ENCODE measurements at regions not wholly inside any gene's neighbourhood (a gene's known extent, or its start where the extent isn't known, plus 50 kb on each side); places are given as distances from the start of the nearest gene placed in this dataset.

DNA sequence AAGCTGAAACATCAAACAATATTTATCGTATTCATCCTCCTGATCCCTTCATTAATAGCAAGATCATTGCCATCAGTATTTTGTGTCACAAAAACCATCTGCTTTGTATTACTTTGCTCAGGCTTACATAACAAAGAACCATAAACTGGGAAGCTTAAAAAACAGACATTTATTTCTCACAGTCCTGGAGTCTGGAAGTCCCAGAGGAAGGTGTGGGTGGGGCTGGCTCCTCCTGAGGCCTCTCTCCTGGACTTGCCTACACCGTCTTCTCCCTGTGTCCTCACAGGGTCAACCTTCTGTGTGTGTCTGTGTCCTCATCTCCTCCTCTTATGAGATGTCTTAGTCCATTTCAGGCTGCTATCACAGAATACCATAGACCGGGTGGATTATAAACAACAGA, 61.3 kb upstream of the MXRA5 start:
- H3K4me3 ChIP-seq (ENCODE audit: low read length) = no peak overlapping the region
- TF ChIP-seq, protein P1, sequence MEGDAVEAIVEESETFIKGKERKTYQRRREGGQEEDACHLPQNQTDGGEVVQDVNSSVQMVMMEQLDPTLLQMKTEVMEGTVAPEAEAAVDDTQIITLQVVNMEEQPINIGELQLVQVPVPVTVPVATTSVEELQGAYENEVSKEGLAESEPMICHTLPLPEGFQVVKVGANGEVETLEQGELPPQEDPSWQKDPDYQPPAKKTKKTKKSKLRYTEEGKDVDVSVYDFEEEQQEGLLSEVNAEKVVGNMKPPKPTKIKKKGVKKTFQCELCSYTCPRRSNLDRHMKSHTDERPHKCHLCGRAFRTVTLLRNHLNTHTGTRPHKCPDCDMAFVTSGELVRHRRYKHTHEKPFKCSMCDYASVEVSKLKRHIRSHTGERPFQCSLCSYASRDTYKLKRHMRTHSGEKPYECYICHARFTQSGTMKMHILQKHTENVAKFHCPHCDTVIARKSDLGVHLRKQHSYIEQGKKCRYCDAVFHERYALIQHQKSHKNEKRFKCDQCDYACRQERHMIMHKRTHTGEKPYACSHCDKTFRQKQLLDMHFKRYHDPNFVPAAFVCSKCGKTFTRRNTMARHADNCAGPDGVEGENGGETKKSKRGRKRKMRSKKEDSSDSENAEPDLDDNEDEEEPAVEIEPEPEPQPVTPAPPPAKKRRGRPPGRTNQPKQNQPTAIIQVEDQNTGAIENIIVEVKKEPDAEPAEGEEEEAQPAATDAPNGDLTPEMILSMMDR (IDR thresholded peaks at IDR 0.05) = no peak
- H3K27ac ChIP-seq (ENCODE audit: low read length) = no peak overlapping the region
- no peaks in the 10 kb centered on the region for H3K36me3 ChIP-seq (ENCODE audit: control insufficient read depth, insufficient read depth, low read length)
- no peaks in the 10 kb centered on the region for H3K4me1 Mint-ChIP-seq
- H3K4me3 Mint-ChIP-seq = no peak overlapping the region
- no peaks in the 10 kb centered on the region for H3K4me1 ChIP-seq (ENCODE audit: control insufficient read depth, insufficient read depth, low read length)
- DNase-seq = no peak
- H3K27me3 ChIP-seq (ENCODE audit: control insufficient read depth, insufficient read depth, low read length) = no peaks in the 10 kb centered on the region
- H3K27me3 Mint-ChIP-seq (ENCODE audit: low read depth in 2 of 2) = no peaks in the 10 kb centered on the region
- intact Hi-C loops (cut with micrococcal nuclease) = no loop called here
- no peak for ATAC-seq
- H3K36me3 Mint-ChIP-seq = no peaks in the 10 kb centered on the region
- no peaks in the 10 kb centered on the region for H3K9me3 ChIP-seq (ENCODE audit: control insufficient read depth, insufficient read depth, low read length)
- H3K9me3 Mint-ChIP-seq = no peaks in the 10 kb centered on the region
- WGBS (ENCODE audit: insufficient coverage) = 88% methylated on average over 2 of the region's 3 CpGs
- no peak overlapping the region for H3K27ac Mint-ChIP-seq

DNA sequence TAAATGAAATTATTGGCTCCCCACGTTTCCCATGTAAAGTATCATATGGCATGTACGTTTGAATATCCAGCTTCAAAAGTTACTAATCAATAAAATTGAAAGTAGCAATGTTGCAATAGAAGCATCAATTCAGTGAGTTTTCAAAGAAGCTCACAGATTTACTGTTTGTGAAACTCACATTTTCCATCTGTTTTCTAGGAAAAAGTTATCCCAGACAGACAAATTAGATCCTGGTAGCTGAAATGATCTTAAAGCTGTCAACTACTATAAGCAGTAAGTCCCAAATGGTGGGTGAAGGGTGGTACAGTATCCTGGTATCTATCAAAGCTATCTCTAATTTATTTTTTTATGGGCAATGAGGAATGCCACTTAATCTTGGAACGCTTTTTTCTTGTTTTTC, 60.7 kb upstream of the MXRA5 start:
- no peak for DNase-seq
- no CpG with 5 or more reads among the region's 3 CpGs for WGBS (ENCODE audit: insufficient coverage)
- no peaks in the 10 kb centered on the region for H3K9me3 ChIP-seq (ENCODE audit: control insufficient read depth, insufficient read depth, low read length)
- no peaks in the 10 kb centered on the region for H3K27me3 Mint-ChIP-seq (ENCODE audit: low read depth in 2 of 2)
- H3K36me3 Mint-ChIP-seq = no peaks in the 10 kb centered on the region
- H3K9me3 Mint-ChIP-seq = no peaks in the 10 kb centered on the region
- no peak for ATAC-seq
- TF ChIP-seq, protein P1 (IDR thresholded peaks at IDR 0.05) = no peak
- H3K27me3 ChIP-seq (ENCODE audit: control insufficient read depth, insufficient read depth, low read length) = no peaks in the 10 kb centered on the region
- no peaks in the 10 kb centered on the region for H3K4me1 ChIP-seq (ENCODE audit: control insufficient read depth, insufficient read depth, low read length)
- H3K36me3 ChIP-seq (ENCODE audit: control insufficient read depth, insufficient read depth, low read length) = no peaks in the 10 kb centered on the region
- H3K27ac Mint-ChIP-seq = no peak overlapping the region
- H3K27ac ChIP-seq (ENCODE audit: low read length) = no peak overlapping the region
- intact Hi-C loops (cut with micrococcal nuclease) = no loop called here
- H3K4me3 Mint-ChIP-seq = no peak overlapping the region
- no peak overlapping the region for H3K4me3 ChIP-seq (ENCODE audit: low read length)
- no peaks in the 10 kb centered on the region for H3K4me1 Mint-ChIP-seq

DNA sequence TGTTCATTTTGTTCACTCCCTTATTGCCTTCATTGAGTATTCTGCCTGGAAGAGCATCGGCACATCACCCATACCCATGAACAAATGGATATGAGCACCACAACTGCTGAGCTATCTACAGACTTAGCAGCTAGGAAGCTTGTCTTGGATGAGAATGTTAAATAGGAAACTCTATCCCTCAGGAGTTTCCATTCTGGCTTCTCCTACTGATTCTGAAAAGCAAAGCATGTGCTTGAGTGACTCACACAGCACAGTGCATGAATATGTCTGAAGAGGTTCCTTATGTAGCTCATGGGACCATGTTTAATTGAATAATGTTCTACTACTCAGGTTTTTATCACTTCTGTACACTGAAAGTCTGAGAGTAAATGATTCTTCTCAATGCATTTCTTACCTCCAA, 57.3 kb upstream of the MXRA5 start:
- no peak for DNase-seq
- Mint-ChIP-seq H3K4me1 (no peaks in the 10 kb centered on the region), H3K36me3 (no peaks in the 10 kb centered on the region), H3K4me3 (no peak overlapping the region), H3K9me3 (no peaks in the 10 kb centered on the region), H3K27ac (no peak overlapping the region), H3K27me3 (ENCODE audit: low read depth in 2 of 2) (no peaks in the 10 kb centered on the region)
- TF ChIP-seq, protein P1 (IDR thresholded peaks at IDR 0.05) = no peak
- H3K4me3 ChIP-seq (ENCODE audit: low read length) = no peak overlapping the region
- no CpG with 5 or more reads among the region's 1 CpG for WGBS (ENCODE audit: insufficient coverage)
- no peaks in the 10 kb centered on the region for H3K4me1 ChIP-seq (ENCODE audit: control insufficient read depth, insufficient read depth, low read length)
- H3K9me3 ChIP-seq (ENCODE audit: control insufficient read depth, insufficient read depth, low read length) = no peaks in the 10 kb centered on the region
- no peak for ATAC-seq
- intact Hi-C loops (cut with micrococcal nuclease) = no loop called here
- H3K36me3 ChIP-seq (ENCODE audit: control insufficient read depth, insufficient read depth, low read length) = no peaks in the 10 kb centered on the region
- H3K27ac ChIP-seq (ENCODE audit: low read length) = no peak overlapping the region
- H3K27me3 ChIP-seq (ENCODE audit: control insufficient read depth, insufficient read depth, low read length) = no peaks in the 10 kb centered on the region

Measured in natural killer cell (primary cell).